HepG2 (cell line): ENCODE measurements at regions not wholly inside any gene's neighbourhood (a gene's known extent, or its start where the extent isn't known, plus 50 kb on each side); places are given as distances from the start of the nearest gene placed in this dataset.

ENCODE experiments used
- ATAC-seq: fragments of 200-7000 bp; cut with Tn5 transposase; 3 replicates; pipeline ENCODE4 v1.9.1; 2020; ENCODE audit warnings: mild to moderate bottlenecking, moderate library complexity
- BruUV-seq: library from RNA; stranded (reverse); fragments of 400-500 nt; replicated peaks from 2 replicates; lab custom pipeline; 2021; lab: Mats Ljungman, UMichigan
- CTCF ChIA-PET: fragments of 300-600 bp; formaldehyde crosslinking; extraction: SDS; loops from one replicate; lab custom pipeline; 2021; ENCODE audit warnings: low total read pairs, inconsistent platforms, low intra/inter-chr PET ratio; lab: Yijun Ruan, JAX
- POLR2A ChIA-PET: fragments of 350-600 bp; sonication (Branson Sonifier 250); formaldehyde crosslinking; loops from one replicate; lab custom pipeline; 2020; ENCODE audit warnings: antibody characterized with exemption, inconsistent platforms; lab: Yijun Ruan, JAX
- DNase-seq: peaks from one replicate; pipeline ENCODE4 v3.0.0-alpha.2; 2015; ENCODE audit warnings: low spot score
- FAIRE-seq: peaks from 3 replicates; lab custom pipeline; 2011; peaks lifted over from hg19 to GRCh38; lab: Jason Lieb, UNC
- H2AFZ ChIP-seq: one replicate; pipeline ENCODE4 v1.6.1; 2011; ENCODE audit warnings: low read length, inconsistent platforms
- H3K27ac ChIP-seq: fragments of 300-600 bp; 3 replicates; pipeline ENCODE4 v1.8.0; 2011; ENCODE audit warnings: mixed run types, mild to moderate bottlenecking, mixed read lengths, low read length, inconsistent platforms; ENCODE audit not compliant: insufficient read depth; ENCODE audit errors: extremely low read length
- H3K27me3 ChIP-seq, 2 experiments: fragments of 200-600 bp in 1 of 2; 2 replicates in 1 of 2; 3 replicates in 1 of 2; pipeline versions ENCODE4 v1.6.0 to v1.8.0; 2011; ENCODE audit warnings: low read length in 2 of 2, mild to moderate bottlenecking in 2 of 2, moderate library complexity in 2 of 2, inconsistent platforms in 1 of 2; ENCODE audit not compliant: insufficient read depth in 2 of 2, control insufficient read depth in 1 of 2
- H3K36me3 ChIP-seq, 2 experiments: fragments of 200-600 bp in 1 of 2; replicated peaks in 1 of 2; 2 replicates in 1 of 2; 3 replicates in 1 of 2; pipeline versions ENCODE4 v1.5.1 to v1.8.0; 2011; ENCODE audit warnings: low read length in 2 of 2, inconsistent platforms in 1 of 2; ENCODE audit not compliant: insufficient read depth in 2 of 2, control insufficient read depth in 1 of 2
- H3K4me1 ChIP-seq: 2 replicates; pipeline ENCODE4 v1.5.1; 2012; ENCODE audit warnings: low read length, inconsistent platforms; ENCODE audit not compliant: insufficient read depth
- H3K4me2 ChIP-seq: 2 replicates; pipeline ENCODE4 v1.6.0; 2011; ENCODE audit warnings: low read depth, low read length, inconsistent platforms
- H3K4me3 ChIP-seq, 3 experiments: fragments of 200-600 bp in 1 of 3; sonication (generic), shearing (Covaris generic) in 1 of 3; replicated peaks in 1 of 3; 2 replicates each; pipeline ENCODE4 v1.5.1; 2011 to 2016; ENCODE audit warnings: low read length in 3 of 3, inconsistent platforms in 2 of 3, low read depth in 2 of 3, mild to moderate bottlenecking in 2 of 3, control low read depth in 1 of 3, mixed read lengths in 1 of 3; ENCODE audit not compliant: insufficient read depth in 1 of 3
- H3K79me2 ChIP-seq: one replicate; pipeline ENCODE4 v1.6.1; 2011; ENCODE audit warnings: low read length, inconsistent platforms; ENCODE audit not compliant: insufficient read depth
- H3K9ac ChIP-seq: 2 replicates; pipeline ENCODE4 v1.6.0; 2011; ENCODE audit warnings: mild to moderate bottlenecking, low read depth, low read length, inconsistent platforms; ENCODE audit not compliant: insufficient read depth
- H3K9me3 ChIP-seq: 2 replicates; pipeline ENCODE4 v1.5.1; 2012; ENCODE audit warnings: mild to moderate bottlenecking, low read length
- H4K20me1 ChIP-seq: 2 replicates; pipeline ENCODE4 v1.6.0; 2011; ENCODE audit warnings: inconsistent platforms, mild to moderate bottlenecking, low read length, moderate library complexity; ENCODE audit not compliant: insufficient read depth
- ASH2L ChIP-seq: fragments of 300-600, 200-600 bp; sonication (generic); IDR thresholded peaks from 2 replicates; pipeline ENCODE4 v1.7.0; 2017; ENCODE audit warnings: low read depth, mild to moderate bottlenecking, moderate library complexity, mixed read lengths, low read length; ENCODE audit not compliant: insufficient read length
- HBP1 ChIP-seq: IDR thresholded peaks from 2 replicates; pipeline ENCODE4 v1.6.1; 2016; ENCODE audit warnings: low read depth, control low read depth
- HDAC6 ChIP-seq: fragments of 200-600 bp; sonication (generic); IDR thresholded peaks from 2 replicates; pipeline ENCODE4 v1.7.0; 2017; ENCODE audit warnings: mild to moderate bottlenecking, antibody characterized with exemption, low read length, low read depth
- IRF1 ChIP-seq: sonication (generic); formaldehyde crosslinking; IDR thresholded peaks from 2 replicates; pipeline ENCODE4 v1.4.0; 2020; ENCODE audit warnings: low read depth, mild to moderate bottlenecking, missing genetic modification reagents
- JARID2 ChIP-seq: sonication (generic); formaldehyde crosslinking; IDR thresholded peaks from 2 replicates; pipeline ENCODE4 v1.8.1; 2023; ENCODE audit warnings: missing genetic modification reagents, inconsistent platforms; ENCODE audit not compliant: insufficient replicate concordance
- KDM4B ChIP-seq: sonication (generic); formaldehyde crosslinking; IDR thresholded peaks from 2 replicates; pipeline ENCODE4 v1.4.0; 2020; ENCODE audit warnings: missing genetic modification reagents
- SAFB2 ChIP-seq: sonication (generic); formaldehyde crosslinking; IDR thresholded peaks from 2 replicates; pipeline ENCODE4 v1.5.1; 2020; ENCODE audit warnings: missing genetic modification reagents, low read depth, mild to moderate bottlenecking, borderline replicate concordance
- SNAI1 ChIP-seq: sonication (generic); formaldehyde crosslinking; IDR thresholded peaks from 2 replicates; pipeline ENCODE4 v1.5.0; 2020; ENCODE audit warnings: mild to moderate bottlenecking, missing genetic modification reagents, borderline replicate concordance
- ZEB1 ChIP-seq: IDR thresholded peaks from 2 replicates; pipeline ENCODE4 v1.6.1; 2012; ENCODE audit warnings: mild to moderate bottlenecking, low read depth, inconsistent platforms; ENCODE audit not compliant: insufficient replicate concordance
- ZNF547 ChIP-seq: sonication (generic); formaldehyde crosslinking; IDR thresholded peaks from 2 replicates; pipeline ENCODE4 v1.5.1; 2020; ENCODE audit warnings: mild to moderate bottlenecking, missing genetic modification reagents
- ZSCAN21 ChIP-seq: sonication (generic); formaldehyde crosslinking; IDR thresholded peaks from 2 replicates; pipeline ENCODE4 v1.8.0; 2022; ENCODE audit warnings: mild to moderate bottlenecking, missing genetic modification reagents, moderate library complexity, borderline replicate concordance
- WGBS: methylation state at CpG from one replicate; pipeline ENCODE4 v1.1.6; 2017; ENCODE audit warnings: low lambda C conversion rate; 5-methylcytosine and 5-hydroxymethylcytosine counted together
- in situ Hi-C: cut with HindIII; loops from 2 replicates; pipeline ENCODE4 v1.10.0; 2017; ENCODE audit warnings: low pct_unique_long_range_greater_than_20kb; ENCODE audit not compliant: extremely low pct_ligation_motif_present
- intact Hi-C: fragments of 100-400 bp; cut with micrococcal nuclease; formaldehyde crosslinking; loops from one replicate; pipeline ENCODE4 v1.10.0; 2022; ENCODE audit not compliant: unreplicated experiment
- TF ChIP-seq, protein P1 (sequence below): sonication (generic); formaldehyde crosslinking; IDR thresholded peaks from 2 replicates; pipeline ENCODE4 v1.4.0; 2020; ENCODE audit warnings: missing genetic modification reagents
- TF ChIP-seq, protein P2 (sequence below): sonication (generic); formaldehyde crosslinking; IDR thresholded peaks from 2 replicates; pipeline ENCODE4 v1.4.0; 2020; ENCODE audit warnings: missing genetic modification reagents, borderline replicate concordance

GRCh38 chr12:58186914-58187313 is 245.5 kb downstream of the ATP23 start:
- H3K27me3 ChIP-seq: no peaks in the 10 kb centered on the region
- no peaks in the 10 kb centered on the region for H3K36me3 ChIP-seq
- H3K27ac ChIP-seq: no peak overlapping the region
- 19% methylated on average over 3 of the region's 3 CpGs for WGBS
- BruUV-seq: no TSS peak
- in situ Hi-C loops (no loop called here), intact Hi-C loops (no loop called here)
- H2AFZ ChIP-seq: no peak overlapping the region
- ChIA-PET CTCF (no interaction called here), POLR2A (no interaction called here)
- H3K79me2 ChIP-seq: no peaks in the 10 kb centered on the region
- H3K4me2 ChIP-seq: no peak overlapping the region
- H3K9me3 ChIP-seq: no peaks in the 10 kb centered on the region
- no peak for FAIRE-seq
- no peaks in the 10 kb centered on the region for H4K20me1 ChIP-seq
- no peak overlapping the region for H3K4me3 ChIP-seq
- no peak for ATAC-seq
- H3K4me1 ChIP-seq: no peaks in the 10 kb centered on the region
- no peak for DNase-seq
- TF ChIP-seq SNAI1 (CRISPR knock-in tag) (no peak), SAFB2 (CRISPR knock-in tag) (no peak), HDAC6 (no peak), ASH2L (no peak), HBP1 (CRISPR knock-in tag) (no peak), ZSCAN21 (CRISPR knock-in tag) (no peak), KDM4B (CRISPR knock-in tag) (no peak), IRF1 (CRISPR knock-in tag) (no peak), JARID2 (CRISPR knock-in tag) (no peak), ZEB1 (no peak), ZNF547 (CRISPR knock-in tag) (no peak)
- TF ChIP-seq, protein P1, sequence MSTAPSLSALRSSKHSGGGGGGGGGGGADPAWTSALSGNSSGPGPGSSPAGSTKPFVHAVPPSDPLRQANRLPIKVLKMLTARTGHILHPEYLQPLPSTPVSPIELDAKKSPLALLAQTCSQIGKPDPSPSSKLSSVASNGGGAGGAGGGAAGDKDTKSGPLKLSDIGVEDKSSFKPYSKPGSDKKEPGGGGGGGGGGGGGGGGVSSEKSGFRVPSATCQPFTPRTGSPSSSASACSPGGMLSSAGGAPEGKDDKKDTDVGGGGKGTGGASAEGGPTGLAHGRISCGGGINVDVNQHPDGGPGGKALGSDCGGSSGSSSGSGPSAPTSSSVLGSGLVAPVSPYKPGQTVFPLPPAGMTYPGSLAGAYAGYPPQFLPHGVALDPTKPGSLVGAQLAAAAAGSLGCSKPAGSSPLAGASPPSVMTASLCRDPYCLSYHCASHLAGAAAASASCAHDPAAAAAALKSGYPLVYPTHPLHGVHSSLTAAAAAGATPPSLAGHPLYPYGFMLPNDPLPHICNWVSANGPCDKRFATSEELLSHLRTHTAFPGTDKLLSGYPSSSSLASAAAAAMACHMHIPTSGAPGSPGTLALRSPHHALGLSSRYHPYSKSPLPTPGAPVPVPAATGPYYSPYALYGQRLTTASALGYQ (CRISPR knock-in tag): no peak
- TF ChIP-seq, protein P2, sequence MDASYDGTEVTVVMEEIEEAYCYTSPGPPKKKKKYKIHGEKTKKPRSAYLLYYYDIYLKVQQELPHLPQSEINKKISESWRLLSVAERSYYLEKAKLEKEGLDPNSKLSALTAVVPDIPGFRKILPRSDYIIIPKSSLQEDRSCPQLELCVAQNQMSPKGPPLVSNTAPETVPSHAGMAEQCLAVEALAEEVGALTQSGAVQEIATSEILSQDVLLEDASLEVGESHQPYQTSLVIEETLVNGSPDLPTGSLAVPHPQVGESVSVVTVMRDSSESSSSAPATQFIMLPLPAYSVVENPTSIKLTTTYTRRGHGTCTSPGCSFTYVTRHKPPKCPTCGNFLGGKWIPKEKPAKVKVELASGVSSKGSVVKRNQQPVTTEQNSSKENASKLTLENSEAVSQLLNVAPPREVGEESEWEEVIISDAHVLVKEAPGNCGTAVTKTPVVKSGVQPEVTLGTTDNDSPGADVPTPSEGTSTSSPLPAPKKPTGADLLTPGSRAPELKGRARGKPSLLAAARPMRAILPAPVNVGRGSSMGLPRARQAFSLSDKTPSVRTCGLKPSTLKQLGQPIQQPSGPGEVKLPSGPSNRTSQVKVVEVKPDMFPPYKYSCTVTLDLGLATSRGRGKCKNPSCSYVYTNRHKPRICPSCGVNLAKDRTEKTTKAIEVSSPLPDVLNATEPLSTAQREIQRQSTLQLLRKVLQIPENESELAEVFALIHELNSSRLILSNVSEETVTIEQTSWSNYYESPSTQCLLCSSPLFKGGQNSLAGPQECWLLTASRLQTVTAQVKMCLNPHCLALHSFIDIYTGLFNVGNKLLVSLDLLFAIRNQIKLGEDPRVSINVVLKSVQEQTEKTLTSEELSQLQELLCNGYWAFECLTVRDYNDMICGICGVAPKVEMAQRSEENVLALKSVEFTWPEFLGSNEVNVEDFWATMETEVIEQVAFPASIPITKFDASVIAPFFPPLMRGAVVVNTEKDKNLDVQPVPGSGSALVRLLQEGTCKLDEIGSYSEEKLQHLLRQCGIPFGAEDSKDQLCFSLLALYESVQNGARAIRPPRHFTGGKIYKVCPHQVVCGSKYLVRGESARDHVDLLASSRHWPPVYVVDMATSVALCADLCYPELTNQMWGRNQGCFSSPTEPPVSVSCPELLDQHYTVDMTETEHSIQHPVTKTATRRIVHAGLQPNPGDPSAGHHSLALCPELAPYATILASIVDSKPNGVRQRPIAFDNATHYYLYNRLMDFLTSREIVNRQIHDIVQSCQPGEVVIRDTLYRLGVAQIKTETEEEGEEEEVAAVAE: no peak
- H3K9ac ChIP-seq: no peak overlapping the region
